IPS DF 6.9 (cell line): ENCODE measurements at regions not wholly inside any gene's neighbourhood (a gene's known extent, or its start where the extent isn't known, plus 50 kb on each side); places are given as distances from the start of the nearest gene placed in this dataset.

Experiments
- DNase-seq: peaks from one replicate; pipeline ENCODE4 v3.0.0-alpha.2; 2013; ENCODE audit warnings: low read depth, low spot score
- H3K27ac ChIP-seq: one replicate; pipeline ENCODE4 v1.5.1; 2013; ENCODE audit warnings: low read length, control low read depth
- H3K27me3 ChIP-seq: 2 replicates; pipeline ENCODE4 v1.6.1; 2013; ENCODE audit warnings: mild to moderate bottlenecking, low read length; ENCODE audit not compliant: control insufficient read depth, insufficient read depth
- H3K36me3 ChIP-seq: 2 replicates; pipeline ENCODE4 v1.6.1; 2013; ENCODE audit warnings: low read length; ENCODE audit not compliant: control insufficient read depth, insufficient read depth
- H3K4me1 ChIP-seq: 2 replicates; pipeline ENCODE4 v1.6.1; 2013; ENCODE audit warnings: low read length; ENCODE audit not compliant: control insufficient read depth, insufficient read depth
- H3K4me3 ChIP-seq: 2 replicates; pipeline ENCODE4 v1.5.1; 2013; ENCODE audit warnings: mild to moderate bottlenecking, low read length
- H3K9me3 ChIP-seq: 2 replicates; pipeline ENCODE4 v1.6.1; 2013; ENCODE audit warnings: low read length, inconsistent platforms; ENCODE audit not compliant: control insufficient read depth, insufficient read depth
- WGBS: extraction: QIAGEN DNeasy Blood & Tissue Kit; methylation state at CpG from one replicate; pipeline ENCODE4 v1.1.7; 2013; ENCODE audit warnings: mixed read lengths, missing lambda C conversion rate; ENCODE audit not compliant: insufficient read length, insufficient coverage; 5-methylcytosine and 5-hydroxymethylcytosine counted together

DNA sequence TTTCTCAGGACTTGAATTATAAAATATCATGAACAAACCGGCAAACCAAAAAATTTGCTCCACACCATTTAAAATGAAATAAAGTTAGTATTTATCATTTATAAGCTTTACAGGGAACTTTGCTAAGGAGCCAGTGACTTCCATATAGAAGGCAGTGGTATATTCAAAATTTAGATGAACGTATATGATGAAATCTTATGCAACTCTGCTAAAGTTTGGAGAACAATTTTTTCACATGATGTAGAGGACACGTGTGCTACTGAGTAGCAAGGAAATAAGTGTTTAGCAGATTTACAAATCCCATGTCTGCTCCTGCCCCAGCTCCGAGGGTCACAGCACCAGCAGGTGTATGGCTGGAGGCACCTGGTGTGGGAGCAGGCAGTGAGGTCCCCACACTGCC is 70.8 kb upstream of the IFNG-AS1 start:
- WGBS: no CpG with 5 or more reads among the region's 4 CpGs
- no peaks in the 10 kb centered on the region for H3K4me1 ChIP-seq
- no peak overlapping the region for H3K27ac ChIP-seq
- no peaks in the 10 kb centered on the region for H3K9me3 ChIP-seq
- no peak overlapping the region for H3K4me3 ChIP-seq
- no peak for DNase-seq
- H3K36me3 ChIP-seq: no peaks in the 10 kb centered on the region
- no peaks in the 10 kb centered on the region for H3K27me3 ChIP-seq

- no peaks in the 10 kb centered on the region for H3K4me1 ChIP-seq
- no peaks in the 10 kb centered on the region for H3K9me3 ChIP-seq
- no peak for DNase-seq
- no peaks in the 10 kb centered on the region for H3K36me3 ChIP-seq
- no peak overlapping the region for H3K4me3 ChIP-seq
- H3K27ac ChIP-seq: no peak overlapping the region
- no peaks in the 10 kb centered on the region for H3K27me3 ChIP-seq
- no CpG with 5 or more reads among the region's 2 CpGs for WGBS
Measured at GRCh38 chr12:67919406-67919805, 69.8 kb upstream of the IFNG-AS1 start.

DNA sequence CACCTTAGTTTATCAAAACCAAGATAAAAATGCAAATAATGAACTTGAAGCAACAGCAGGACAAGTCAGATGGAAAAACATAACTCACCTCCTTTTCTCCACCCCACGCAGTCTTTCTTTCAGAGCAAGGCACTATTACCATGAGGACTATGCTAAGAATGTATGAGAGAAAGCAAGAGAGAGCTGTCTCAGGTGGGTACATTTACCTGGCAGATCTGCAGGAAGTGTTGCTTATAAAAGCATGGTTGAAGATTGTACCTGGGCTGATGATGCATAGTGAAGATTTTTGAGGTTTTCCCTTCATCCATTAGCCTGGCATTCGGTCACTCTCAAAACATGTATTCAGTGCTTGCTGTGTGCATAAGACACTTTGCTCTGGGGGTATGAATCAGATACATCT is 68.8 kb upstream of the IFNG-AS1 start:
- Histone ChIP-seq H3K4me1 (no peaks in the 10 kb centered on the region), H3K9me3 (no peaks in the 10 kb centered on the region), H3K27ac (no peak overlapping the region), H3K4me3 (no peak overlapping the region), H3K27me3 (no peaks in the 10 kb centered on the region), H3K36me3 (no peaks in the 10 kb centered on the region)
- no CpG with 5 or more reads among the region's 2 CpGs for WGBS
- no peak for DNase-seq

- WGBS: no CpG with 5 or more reads among the region's 1 CpG
- Histone ChIP-seq H3K27me3 (no peaks in the 10 kb centered on the region), H3K4me3 (no peak overlapping the region), H3K36me3 (no peaks in the 10 kb centered on the region), H3K27ac (no peak overlapping the region), H3K9me3 (no peaks in the 10 kb centered on the region), H3K4me1 (no peaks in the 10 kb centered on the region)
- no peak for DNase-seq
Measured at GRCh38 chr12:67921286-67921685, 68.0 kb upstream of the IFNG-AS1 start.

GRCh38 chr12:67922245-67922644 is 67.0 kb upstream of the IFNG-AS1 start:
- Histone ChIP-seq H3K4me3 (no peak overlapping the region), H3K9me3 (no peaks in the 10 kb centered on the region), H3K27ac (no peak overlapping the region), H3K4me1 (no peaks in the 10 kb centered on the region), H3K36me3 (no peaks in the 10 kb centered on the region), H3K27me3 (no peaks in the 10 kb centered on the region)
- no peak for DNase-seq
- no CpG with 5 or more reads among the region's 1 CpG for WGBS

GRCh38 chr12:67925077-67925476 is 64.2 kb upstream of the IFNG-AS1 start:
- H3K27ac ChIP-seq: no peak overlapping the region
- no CpG with 5 or more reads among the region's 2 CpGs for WGBS
- no peak for DNase-seq
- no peaks in the 10 kb centered on the region for H3K9me3 ChIP-seq
- H3K4me3 ChIP-seq: no peak overlapping the region
- H3K36me3 ChIP-seq: no peaks in the 10 kb centered on the region
- H3K27me3 ChIP-seq: no peaks in the 10 kb centered on the region
- no peaks in the 10 kb centered on the region for H3K4me1 ChIP-seq

GRCh38 chr12:67925552-67925951 is 63.7 kb upstream of the IFNG-AS1 start:
- Histone ChIP-seq H3K27me3 (no peaks in the 10 kb centered on the region), H3K36me3 (no peaks in the 10 kb centered on the region), H3K27ac (no peak overlapping the region), H3K4me3 (no peak overlapping the region), H3K4me1 (no peaks in the 10 kb centered on the region), H3K9me3 (no peaks in the 10 kb centered on the region)
- WGBS: no CpG with 5 or more reads among the region's 3 CpGs
- no peak for DNase-seq

DNA sequence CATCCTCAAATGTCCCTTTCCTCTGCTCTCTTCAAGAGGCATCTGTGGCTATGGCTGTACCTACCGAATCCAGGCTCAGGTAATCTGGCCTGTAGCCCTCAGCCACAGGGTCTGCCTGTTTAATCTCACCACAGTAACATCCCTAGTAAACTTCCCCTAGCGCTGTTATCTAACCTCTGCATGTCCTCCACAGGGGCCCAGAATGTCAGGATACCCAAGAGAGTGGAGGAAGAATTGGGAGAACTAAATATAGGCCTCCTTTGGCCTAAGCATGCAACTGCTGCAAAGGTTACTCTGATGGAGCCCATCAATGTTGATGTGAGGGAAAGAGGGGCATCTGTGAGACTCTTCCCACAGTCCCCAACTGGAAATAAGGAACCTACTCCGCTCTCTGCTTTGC is 63.2 kb upstream of the IFNG-AS1 start:
- no peaks in the 10 kb centered on the region for H3K9me3 ChIP-seq
- no peaks in the 10 kb centered on the region for H3K27me3 ChIP-seq
- H3K36me3 ChIP-seq: no peaks in the 10 kb centered on the region
- H3K4me3 ChIP-seq: no peak overlapping the region
- no peak for DNase-seq
- WGBS: no CpG with 5 or more reads among the region's 3 CpGs
- H3K4me1 ChIP-seq: no peaks in the 10 kb centered on the region
- H3K27ac ChIP-seq: no peak overlapping the region

GRCh38 chr12:67927324-67927723 is 61.9 kb upstream of the IFNG-AS1 start:
- Histone ChIP-seq H3K27ac (no peak overlapping the region), H3K27me3 (no peaks in the 10 kb centered on the region), H3K4me3 (no peak overlapping the region), H3K4me1 (no peaks in the 10 kb centered on the region), H3K36me3 (no peaks in the 10 kb centered on the region), H3K9me3 (no peaks in the 10 kb centered on the region)
- WGBS: no CpG with 5 or more reads among the region's 4 CpGs
- no peak for DNase-seq

- DNase-seq: no peak
- Histone ChIP-seq H3K4me1 (no peaks in the 10 kb centered on the region), H3K4me3 (no peak overlapping the region), H3K36me3 (no peaks in the 10 kb centered on the region), H3K27ac (no peak overlapping the region), H3K27me3 (no peaks in the 10 kb centered on the region), H3K9me3 (no peaks in the 10 kb centered on the region)
- no CpG with 5 or more reads among the region's 3 CpGs for WGBS
Measured at GRCh38 chr12:67927815-67928214, 61.4 kb upstream of the IFNG-AS1 start.

DNA sequence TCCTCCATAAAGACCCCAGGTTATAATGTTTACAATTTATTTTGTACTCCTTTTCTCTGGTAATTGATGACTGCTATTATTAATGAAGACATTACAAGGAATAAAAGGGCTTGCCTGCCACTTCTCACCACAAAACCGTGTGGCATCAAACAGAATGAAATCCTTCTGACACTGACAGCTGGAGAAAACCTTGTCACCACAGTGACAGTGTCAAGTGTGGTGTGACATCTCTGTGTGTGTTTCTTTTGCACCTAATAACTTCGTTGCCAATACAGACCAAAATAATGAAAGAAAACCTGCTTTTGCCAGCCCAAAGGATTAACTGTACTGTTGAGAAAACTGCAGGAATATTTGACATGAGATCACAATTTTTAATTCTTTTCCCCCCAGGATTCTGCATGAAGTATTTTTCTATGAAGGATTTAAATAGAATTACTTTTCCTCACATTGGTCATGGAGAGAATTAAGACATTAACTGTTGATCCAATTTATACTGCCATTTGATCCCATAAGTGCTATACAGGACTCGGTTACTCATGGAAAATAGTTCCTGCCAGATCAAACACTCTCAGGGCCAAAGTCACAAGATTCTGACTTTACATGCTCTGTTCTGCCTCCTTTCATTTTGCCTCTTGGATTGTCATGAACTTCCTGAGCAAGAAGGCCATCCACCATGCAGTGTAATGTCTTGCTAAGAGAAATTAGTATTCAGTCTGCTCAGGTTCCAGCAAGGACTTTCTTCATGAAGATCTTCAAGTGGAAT is 60.4 kb upstream of the IFNG-AS1 start:
- Histone ChIP-seq H3K27ac (no peak overlapping the region), H3K27me3 (no peaks in the 10 kb centered on the region), H3K36me3 (no peaks in the 10 kb centered on the region), H3K4me3 (no peak overlapping the region), H3K4me1 (no peaks in the 10 kb centered on the region), H3K9me3 (no peaks in the 10 kb centered on the region)
- no CpG with 5 or more reads among the region's 3 CpGs for WGBS
- no peak for DNase-seq
